PC-9 (cell line): ENCODE measurements at regions not wholly inside any gene's neighbourhood (a gene's known extent, or its start where the extent isn't known, plus 50 kb on each side); places are given as distances from the start of the nearest gene placed in this dataset.

ENCODE experiments used
- CTCF ChIP-seq: fragments of 200-600 bp; sonication (generic); conservative IDR thresholded peaks from 2 replicates; pipeline ENCODE4 v1.6.1; 2017; ENCODE audit warnings: mixed run types, antibody characterized with exemption, mild to moderate bottlenecking, moderate library complexity
- EZH2 ChIP-seq: fragments of 200-600 bp; sonication (generic); IDR thresholded peaks from 2 replicates; pipeline ENCODE4 v1.8.0; 2017; ENCODE audit warnings: antibody characterized with exemption, low read depth

- no peak for TF ChIP-seq CTCF
- no peak for TF ChIP-seq EZH2
Measured at GRCh38 chr12:111111681-111112080, 191.3 kb upstream of the MYL2 start.
